ENCODE measurements at regions not wholly inside any gene's neighbourhood (a gene's known extent, or its start where the extent isn't known, plus 50 kb on each side); places are given as distances from the start of the nearest gene placed in this dataset.

GRCh38 chr16:5381481-5381880 is 283.9 kb upstream of the EEF2KMT start:
- DNase-seq: no peak

- DNase-seq: no peak
Observed at GRCh38 chr16:5379954-5380353, 282.4 kb upstream of the EEF2KMT start.

DNA sequence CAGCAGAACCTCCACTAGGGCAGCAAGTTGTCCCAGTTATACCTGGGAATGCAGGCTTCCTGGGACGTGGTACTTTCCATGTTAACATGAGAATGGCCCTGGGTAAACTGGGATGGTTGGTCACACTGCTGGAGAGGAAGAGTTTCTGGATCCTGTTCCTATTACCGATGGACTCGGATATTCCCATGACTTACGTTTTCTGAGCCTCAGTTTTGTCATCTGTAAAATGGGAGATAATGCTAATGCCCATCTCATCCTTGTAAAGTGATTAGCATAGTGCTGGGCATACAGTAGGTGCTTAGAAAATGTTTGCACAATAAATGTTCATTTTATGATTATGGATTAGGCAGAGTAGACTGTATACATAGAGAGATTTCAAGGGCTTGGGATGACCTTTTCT is 280.9 kb upstream of the EEF2KMT start:
- DNase-seq: no peak

DNA sequence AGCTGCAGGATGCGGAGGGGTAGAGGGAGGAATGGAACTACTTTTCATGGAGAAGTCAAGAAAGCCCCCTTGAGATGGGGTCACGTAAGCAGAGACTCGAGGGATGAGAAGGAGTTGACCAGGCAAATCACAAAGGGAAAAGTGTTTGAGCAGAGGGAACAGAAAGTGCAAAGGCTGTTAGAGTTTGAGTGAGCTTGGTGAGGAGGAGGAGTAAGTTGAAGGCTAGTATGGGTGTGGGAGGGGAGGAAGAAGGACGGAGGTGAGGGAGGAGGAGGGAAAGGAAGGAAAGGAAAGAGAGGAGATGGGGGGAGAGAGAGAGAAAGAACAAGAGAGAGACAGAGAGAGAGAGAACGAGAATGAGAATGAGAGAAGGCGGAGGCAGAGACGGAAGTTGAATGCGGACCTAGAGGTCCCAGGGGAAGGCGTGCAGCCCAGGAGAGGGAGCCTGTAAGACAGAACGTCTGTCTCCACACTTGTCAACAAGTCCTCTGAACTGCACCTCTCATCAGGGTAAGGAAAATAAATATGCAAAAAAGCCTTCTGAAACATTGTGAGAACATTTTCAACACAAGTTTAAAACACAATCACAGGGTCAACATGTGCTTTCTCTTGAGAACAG is 279.8 kb upstream of the EEF2KMT start:
- no peak for DNase-seq

DNA sequence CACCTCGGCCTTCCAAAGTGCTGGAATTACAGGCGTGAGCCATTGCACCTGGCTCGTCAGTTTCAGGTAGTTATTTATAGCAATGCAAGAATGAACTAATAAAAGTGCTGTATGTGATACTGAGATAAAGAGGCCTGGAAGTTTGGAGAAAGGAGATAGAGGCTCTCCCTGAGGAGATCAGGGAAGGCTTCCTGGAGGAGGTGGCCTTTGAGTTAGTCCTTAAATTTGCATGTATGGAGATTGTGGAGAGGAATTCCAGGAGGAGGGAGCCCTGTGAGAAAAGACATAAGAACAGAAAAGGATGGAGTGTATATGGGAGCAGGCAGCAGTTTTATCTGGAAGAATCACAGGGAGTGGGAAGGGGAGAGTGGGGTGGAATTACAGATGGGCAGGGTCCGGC is 276.6 kb upstream of the EEF2KMT start:
- no peak for DNase-seq

- no peak for DNase-seq
Observed at GRCh38 chr16:5367951-5368350, 270.4 kb upstream of the EEF2KMT start.

DNA sequence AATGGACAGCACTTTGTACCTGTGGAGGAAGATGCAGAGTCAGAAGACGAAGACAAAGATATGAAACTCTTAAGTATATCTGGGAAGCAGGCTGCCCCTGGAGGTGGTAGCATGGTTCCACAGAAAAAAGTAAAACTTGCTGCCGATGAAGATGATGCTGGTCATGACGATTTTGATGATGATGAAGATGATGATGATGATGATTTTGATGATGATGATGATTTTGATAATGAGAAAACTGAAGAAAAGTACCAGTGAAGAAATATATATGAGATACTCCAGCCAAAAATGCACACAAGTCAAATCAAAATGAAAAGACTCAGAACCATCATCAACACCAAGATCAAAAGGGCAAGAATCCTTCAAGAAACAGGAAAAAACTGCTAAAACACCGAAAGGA is 268.5 kb upstream of the EEF2KMT start:
- no peak for DNase-seq

DNA sequence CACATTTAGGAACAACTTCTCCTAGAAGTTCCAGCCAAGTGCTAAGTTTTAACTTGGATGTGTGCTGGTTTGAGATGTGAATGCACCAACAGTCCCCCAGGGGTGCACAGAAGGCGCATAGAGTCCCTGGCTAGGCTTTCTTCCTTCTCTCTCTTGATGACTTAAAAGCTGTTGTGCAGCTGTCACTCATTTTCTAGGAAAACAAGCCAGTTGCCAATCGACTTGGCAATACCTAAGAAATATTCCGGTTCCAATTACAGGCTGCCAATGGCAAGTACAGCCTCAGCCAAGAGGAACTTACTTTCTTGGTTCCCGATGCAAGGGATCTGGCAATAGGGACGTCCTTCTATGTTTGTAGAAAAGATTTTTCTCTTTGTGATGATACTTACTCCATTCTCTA is 266.6 kb upstream of the EEF2KMT start:
- DNase-seq: no peak

GRCh38 chr16:5361322-5361721 is 263.7 kb upstream of the EEF2KMT start:
- DNase-seq: no peak

DNA sequence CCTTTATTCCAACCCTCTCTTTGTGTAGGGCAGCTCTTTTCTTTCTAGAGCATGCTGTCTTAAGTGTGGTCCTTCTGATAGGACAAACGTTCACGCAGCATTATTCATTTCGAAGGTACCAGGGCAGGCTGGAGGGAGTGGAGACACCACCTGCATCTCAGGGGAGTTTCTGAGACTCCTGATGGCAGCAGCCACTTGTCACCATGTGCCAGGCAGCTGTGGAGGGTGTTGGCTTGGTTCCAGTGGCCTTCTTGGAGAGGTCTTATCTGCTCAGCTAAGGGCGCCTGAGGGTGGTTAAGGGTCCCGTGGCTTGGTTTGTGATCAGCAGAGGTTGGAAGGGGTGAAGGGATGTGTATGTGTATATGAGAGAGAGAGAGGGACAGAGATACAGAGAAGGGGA is 257.1 kb upstream of the EEF2KMT start:
- DNase-seq: no peak

GRCh38 chr16:5349670-5350517 is 252.3 kb upstream of the EEF2KMT start:
- DNase-seq: no peak

- DNase-seq: no peak
Observed at GRCh38 chr16:5349101-5349500, 251.5 kb upstream of the EEF2KMT start.

GRCh38 chr16:5347561-5347960 is 250.0 kb upstream of the EEF2KMT start:
- no peak for DNase-seq

DNA sequence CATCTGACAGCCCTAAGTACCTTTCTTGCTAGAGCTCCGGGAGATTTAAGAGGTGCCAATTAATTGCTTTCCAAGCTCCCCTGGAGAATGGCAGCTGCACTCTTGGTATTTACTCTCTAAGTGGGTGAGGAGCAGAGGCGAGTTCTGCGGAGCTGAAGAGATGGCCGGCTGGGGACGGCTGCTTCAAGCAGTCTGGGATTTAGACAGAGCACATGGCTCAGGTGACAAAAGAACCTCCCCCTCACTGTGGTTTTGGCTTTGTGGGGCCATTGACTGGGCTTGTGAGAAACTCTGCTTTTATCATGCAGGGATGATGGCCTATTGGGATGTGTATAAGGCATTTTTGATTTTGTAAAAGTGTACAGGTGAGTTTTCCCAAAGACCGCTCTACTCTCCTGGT is 239.3 kb upstream of the EEF2KMT start:
- DNase-seq: no peak

DNA sequence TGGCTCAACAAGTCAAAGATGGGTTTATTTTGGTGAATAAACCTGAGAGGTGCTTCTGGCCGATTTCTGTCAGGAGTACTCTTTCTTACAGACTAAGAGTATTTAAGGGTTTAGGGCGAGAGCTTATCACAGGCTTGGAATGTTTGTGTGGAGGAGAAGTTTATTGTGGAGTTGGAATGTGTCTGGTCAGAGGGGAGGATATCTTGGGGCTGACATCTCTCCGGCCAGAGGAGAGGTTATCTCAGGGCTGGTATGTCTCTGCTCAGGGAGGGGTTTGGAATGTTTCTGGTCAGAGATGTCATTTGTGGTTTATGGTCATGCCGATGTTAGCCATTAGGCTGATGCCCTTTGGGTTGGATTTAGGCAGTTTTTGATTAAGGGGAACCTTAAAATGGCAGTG is 236.4 kb upstream of the EEF2KMT start:
- DNase-seq: no peak

DNA sequence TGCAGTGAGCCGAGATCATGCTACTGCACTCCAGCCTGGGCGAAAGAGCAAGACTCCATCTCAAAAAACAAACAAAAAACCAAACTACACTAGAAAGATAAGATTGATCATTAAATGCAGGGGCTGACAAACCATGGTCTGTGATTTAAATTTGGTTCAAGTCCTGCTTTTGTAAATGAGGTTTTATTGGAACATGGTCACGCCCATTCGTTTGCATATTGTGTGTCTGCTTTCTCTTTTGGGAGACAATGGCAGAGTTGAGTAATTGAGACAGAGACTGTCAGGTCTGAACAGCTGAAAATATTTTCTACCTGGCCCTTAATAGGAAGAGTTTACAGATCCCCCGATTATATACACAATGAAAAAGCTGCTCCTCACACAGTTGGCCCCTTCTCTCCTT is 235.5 kb upstream of the EEF2KMT start:
- no peak for DNase-seq

DNA sequence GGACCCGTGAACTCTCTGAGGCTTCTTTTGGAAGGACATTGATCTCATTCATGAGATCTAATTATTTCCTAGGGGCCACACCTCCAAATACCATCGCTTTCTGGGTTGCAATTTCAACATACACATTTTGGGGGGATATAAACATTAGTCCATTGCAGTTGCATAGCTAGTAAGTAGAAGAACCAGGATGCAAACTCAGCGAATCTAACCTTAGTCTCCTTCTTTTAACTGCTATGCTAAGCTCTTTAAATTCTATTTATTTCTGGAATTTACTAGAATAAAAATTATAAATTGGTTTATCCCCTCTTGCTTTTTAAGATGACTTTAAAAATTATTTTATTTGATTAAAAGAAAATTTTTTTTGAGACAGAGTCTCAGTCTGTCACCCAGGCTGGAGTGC is 232.5 kb upstream of the EEF2KMT start:
- DNase-seq: no peak

DNA sequence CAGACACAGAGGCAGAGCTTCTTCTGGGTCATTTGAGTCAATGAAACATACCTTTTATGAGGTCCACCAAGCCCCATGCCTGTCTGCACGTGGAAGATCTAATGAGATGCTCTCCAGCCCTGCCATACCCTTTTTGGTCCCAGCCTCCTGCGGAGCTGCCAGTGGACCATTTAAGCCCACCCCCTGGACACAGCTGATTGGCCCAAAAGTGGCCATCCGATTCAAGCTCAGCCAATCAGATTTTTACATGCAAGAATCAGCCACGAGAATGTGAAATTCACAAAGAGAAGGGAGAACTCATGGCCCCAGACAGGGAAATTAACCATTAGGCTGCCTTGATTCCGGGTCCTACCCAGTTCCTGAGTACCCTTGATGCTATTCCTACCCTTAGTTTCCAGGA is 231.0 kb upstream of the EEF2KMT start:
- no peak for DNase-seq

- DNase-seq: no peak
Observed at GRCh38 chr16:5326395-5326794, 228.8 kb upstream of the EEF2KMT start.

GRCh38 chr16:5325932-5326331 is 228.3 kb upstream of the EEF2KMT start:
- DNase-seq: no peak

DNA sequence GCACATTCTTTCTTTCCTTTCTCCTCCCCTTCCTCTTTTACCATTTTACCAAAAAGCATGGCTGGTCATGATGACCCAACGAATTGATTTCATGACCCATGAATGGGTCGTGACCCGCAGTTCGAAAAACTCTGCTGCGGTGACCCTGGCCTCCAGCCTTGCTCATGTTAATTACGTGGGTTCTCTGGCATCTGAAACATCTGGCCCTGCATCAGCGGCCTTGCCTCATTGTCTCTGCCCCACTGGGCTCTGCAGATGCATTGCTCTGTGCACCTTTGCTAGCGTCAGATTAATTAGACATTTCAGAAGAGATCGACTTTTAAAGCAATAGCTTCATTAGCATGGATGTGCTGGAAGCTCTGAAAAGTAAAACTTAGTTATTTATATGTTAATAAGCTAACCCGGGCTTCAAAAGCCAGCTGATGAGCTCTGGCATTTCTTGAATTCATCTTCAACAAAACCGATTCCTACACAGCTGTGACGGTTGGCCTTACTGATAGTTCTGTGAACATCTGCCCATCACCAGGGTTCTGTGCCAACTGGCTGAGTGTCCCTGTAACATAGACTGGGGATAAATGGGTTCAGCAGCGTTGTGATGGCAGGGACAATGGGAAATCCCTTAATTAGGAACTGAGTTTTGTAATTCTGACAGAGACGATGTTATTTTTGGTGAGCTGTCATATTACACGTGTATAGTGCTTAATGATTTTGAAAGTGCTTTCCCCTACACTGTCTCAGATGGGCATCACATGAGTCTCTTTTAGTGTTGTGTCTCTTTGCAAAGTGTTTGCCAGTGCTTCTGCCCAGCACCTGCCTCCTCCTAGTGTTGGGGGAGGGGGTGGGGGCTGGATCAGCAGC is 225.9 kb upstream of the EEF2KMT start:
- DNase-seq: no peak

- DNase-seq: no peak
Observed at GRCh38 chr16:5321930-5322329, 224.3 kb upstream of the EEF2KMT start.

GRCh38 chr16:5319799-5320198 is 222.2 kb upstream of the EEF2KMT start:
- DNase-seq: no peak

DNA sequence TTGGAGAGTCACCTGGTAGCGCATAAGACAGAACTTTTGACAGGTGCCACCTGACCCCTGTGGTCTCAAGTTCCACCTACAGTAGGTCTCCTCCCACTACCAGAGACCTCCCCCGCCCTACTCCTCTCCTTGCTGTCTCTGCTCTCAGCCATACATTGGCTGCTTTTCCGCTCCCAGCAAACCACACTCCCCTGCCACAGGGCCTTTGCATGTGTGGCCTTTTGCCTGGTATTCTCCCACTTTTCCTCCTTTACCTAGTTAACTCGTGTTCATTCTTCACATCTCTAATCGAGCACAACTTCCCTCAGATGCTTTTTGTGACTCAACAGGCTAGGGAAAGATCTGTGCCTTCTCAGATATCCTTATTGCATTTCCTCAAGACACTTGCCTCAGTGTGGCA is 218.3 kb upstream of the EEF2KMT start:
- no peak for DNase-seq
